ENCODE measurements at regions not wholly inside any gene's neighbourhood (a gene's known extent, or its start where the extent isn't known, plus 50 kb on each side); places are given as distances from the start of the nearest gene placed in this dataset.

- no peak overlapping the region for H3K9ac ChIP-seq (replicated peaks in 1 of 4; ENCODE audit: extremely low read depth in 1 of 4, low read depth in 3 of 4, low read length in 3 of 4)
- CTCF ChIA-PET (ENCODE audit: partially characterized antibody): interaction anchor here (0.6 kb wide), 1 partner anchor 191 kb away, joined by 4 read pairs; no protein-coding TSS in a partner anchor
- no peaks in the 10 kb centered on the region for H3K79me2 ChIP-seq (ENCODE audit: control insufficient read depth in 1 of 2, insufficient read depth in 2 of 2, low read length in 2 of 2)
- H4K20me1 ChIP-seq (replicated peaks in 1 of 2; ENCODE audit: control insufficient read depth in 1 of 2, insufficient read depth in 2 of 2, low read length in 2 of 2): no peaks in the 10 kb centered on the region
- H3K4ac ChIP-seq (replicated peaks; ENCODE audit: insufficient read length, low read depth, low read length): no peak overlapping the region
- no peak overlapping the region for H2BK5ac ChIP-seq (ENCODE audit: low read depth, low read length)
- FAIRE-seq (no peak), DNase-seq (ENCODE audit: low read depth in 1 of 2, low spot score in 2 of 2) (no peak)
- H3K18ac ChIP-seq (ENCODE audit: extremely low read depth, low read length): no peak overlapping the region
- no peak overlapping the region for H2BK120ac ChIP-seq (replicated peaks; ENCODE audit: low read depth, low read length)
- no peak overlapping the region for H3K56ac ChIP-seq (replicated peaks; ENCODE audit: insufficient read length, low read depth, low read length)
- H2BK12ac ChIP-seq (ENCODE audit: low read depth, low read length): no peak overlapping the region
- no peak overlapping the region for H2AK5ac ChIP-seq (ENCODE audit: low read depth, low read length)
- H3K27ac ChIP-seq (ENCODE audit: low read depth, low read length): no peak overlapping the region
- no peaks in the 10 kb centered on the region for H3K9me3 ChIP-seq (ENCODE audit: insufficient read depth in 2 of 2, low read depth in 1 of 2, low read length in 1 of 2)
- H3K23me2 ChIP-seq (ENCODE audit: low read depth, low read length): no peaks in the 10 kb centered on the region
- no peaks in the 10 kb centered on the region for H3K36me3 ChIP-seq (ENCODE audit: control insufficient read depth in 2 of 4, insufficient read depth in 4 of 4, low read length in 3 of 4)
- H2BK15ac ChIP-seq (ENCODE audit: low read length): no peak overlapping the region
- H4K91ac ChIP-seq (replicated peaks; ENCODE audit: insufficient read length, low read length): no peak overlapping the region
- peaks cover 0 to 1% (median 0%) of the 10 kb centered on the region in 4 experiments; a peak in 1 of 7 replicates for H3K27me3 ChIP-seq (replicated peaks in 1 of 4; ENCODE audit: control insufficient read depth in 3 of 4, extremely low read depth in 1 of 4, insufficient read depth in 3 of 4, low read length in 3 of 4)
- H4K8ac ChIP-seq (ENCODE audit: extremely low read depth, insufficient read depth, low read length): no peak overlapping the region
- H3K4me2 ChIP-seq (ENCODE audit: insufficient read depth in 1 of 2, low read depth in 2 of 2, low read length in 2 of 2): no peak overlapping the region
- no peak overlapping the region for H3K23ac ChIP-seq (ENCODE audit: insufficient read length)
- H4K5ac ChIP-seq (ENCODE audit: insufficient read length, low read depth, low read length): no peak overlapping the region
- H3K4me1 ChIP-seq (replicated peaks in 1 of 4; ENCODE audit: control insufficient read depth in 3 of 4, insufficient read depth in 4 of 4, low read length in 3 of 4): no peaks in the 10 kb centered on the region
- H3K14ac ChIP-seq (ENCODE audit: insufficient read length): no peak overlapping the region
- WGBS, 2 experiments (ENCODE audit: extremely low coverage in 1 of 2, insufficient coverage in 1 of 2, insufficient read length in 1 of 2, insufficient replicate concordance in 2 of 2, low coverage in 1 of 2, low lambda C conversion rate in 2 of 2, missing lambda C conversion rate in 1 of 2): 77% methylated on average over 2 of the region's 2 CpGs; no CpG with 5 or more reads in 1 of the 2 experiments
- H3K4me3 ChIP-seq (ENCODE audit: extremely low read depth in 1 of 4, insufficient read depth in 2 of 4, low read depth in 3 of 4, low read length in 4 of 4): no peak overlapping the region
- POLR2A ChIA-PET (ENCODE audit: partially characterized antibody): no interaction called here
- H2AFZ ChIP-seq (ENCODE audit: low read length): no peak overlapping the region
- H2BK20ac ChIP-seq (ENCODE audit: low read length): no peak overlapping the region
- no peaks in the 10 kb centered on the region for H3K79me1 ChIP-seq (ENCODE audit: low read depth, low read length)
- TF ChIP-seq RAD21 (IDR thresholded peaks at IDR 0.05 in 1 of 2, conservative IDR thresholded peaks at IDR 0.05 in 1 of 2; ENCODE audit: low read depth in 2 of 2, low read length in 2 of 2) (no peak), POLR2AphosphoS5 (IDR thresholded peaks at IDR 0.05; ENCODE audit: low read depth, low read length) (no peak), JUN (IDR thresholded peaks at IDR 0.05; ENCODE audit: low read depth, low read length) (no peak), RFX5 (IDR thresholded peaks at IDR 0.05; ENCODE audit: borderline replicate concordance, low read depth, low read length) (no peak)
Observed at GRCh38 chr2:215722986-215723630, 287.2 kb upstream of the FN1 start.

Measured in H1 (cell line).